D721Med (cell line): ENCODE measurements at regions not wholly inside any gene's neighbourhood (a gene's known extent, or its start where the extent isn't known, plus 50 kb on each side); places are given as distances from the start of the nearest gene placed in this dataset.

Source experiments
- DNase-seq: peaks from one replicate; pipeline ENCODE4 v3.0.0; 2011; ENCODE audit warnings: low spot score; ENCODE audit not compliant: insufficient read length
- FAIRE-seq: peaks from 2 replicates; lab custom pipeline; 2011; peaks lifted over from hg19 to GRCh38; lab: Jason Lieb, UNC
- CTCF ChIP-seq: IDR thresholded peaks from 2 replicates; pipeline ENCODE4 v1.5.1; 2012; ENCODE audit warnings: mild to moderate bottlenecking, control low read depth; ENCODE audit not compliant: insufficient read depth; ENCODE audit errors: missing control alignments

DNA sequence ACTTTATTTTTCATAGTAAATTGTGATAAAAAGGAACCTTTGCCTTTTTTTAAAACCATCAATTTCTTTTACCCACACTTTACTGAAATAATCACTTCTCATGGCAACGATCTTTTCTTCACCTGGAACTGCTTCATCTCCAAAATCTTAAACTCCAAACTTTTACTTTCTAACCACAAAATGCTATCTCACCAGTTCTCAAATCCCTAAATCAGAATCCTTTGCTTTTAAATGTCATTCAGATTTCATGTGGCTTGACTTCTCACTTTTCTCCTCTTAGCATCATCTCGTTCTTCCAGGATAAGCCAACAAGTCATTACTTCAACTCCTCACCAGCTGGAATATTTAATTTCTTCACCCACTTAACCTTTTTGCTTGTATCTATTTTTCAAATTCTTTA lies 284.3 kb upstream of the RASGEF1B start:
- TF ChIP-seq CTCF: no peak
- no peak for FAIRE-seq
- DNase-seq: no peak

GRCh38 chr4:81754169-81754568 lies 282.5 kb upstream of the RASGEF1B start:
- no peak for FAIRE-seq
- TF ChIP-seq CTCF: no peak
- DNase-seq: no peak

DNA sequence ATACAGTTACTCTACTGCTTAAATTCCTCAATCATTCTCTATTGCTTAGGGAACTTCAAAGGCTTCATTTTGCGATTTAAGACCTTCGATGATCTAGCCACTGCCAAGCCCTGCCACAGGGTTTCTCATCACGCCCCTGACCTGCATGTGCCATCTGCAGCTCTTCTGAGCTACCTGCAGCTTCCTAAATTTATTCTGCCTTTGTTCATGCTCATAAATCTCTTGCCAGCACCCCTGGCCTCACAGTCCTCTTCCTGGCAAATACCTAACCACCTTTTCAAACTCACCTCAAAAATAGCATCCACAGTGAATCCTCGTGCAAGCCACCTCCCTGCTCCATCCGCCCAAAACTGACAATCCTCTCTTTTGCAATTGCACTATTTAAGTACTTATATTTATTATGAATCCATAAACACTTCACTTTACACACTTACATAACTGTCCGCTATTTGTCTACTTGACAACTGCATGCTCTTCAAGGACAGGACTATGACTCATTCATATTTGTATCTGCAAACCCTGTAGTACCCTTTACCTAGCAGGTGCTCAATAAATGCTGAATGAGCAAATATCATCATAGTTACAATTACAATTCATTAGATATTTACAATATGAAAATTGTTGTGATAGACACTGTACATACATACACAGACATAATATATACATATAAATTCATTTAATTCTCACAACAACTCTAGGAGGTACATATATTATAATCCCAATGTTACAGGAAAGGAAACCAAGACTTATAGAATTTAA lies 280.0 kb upstream of the RASGEF1B start:
- FAIRE-seq (no peak), DNase-seq (no peak)
- TF ChIP-seq CTCF: no peak

DNA sequence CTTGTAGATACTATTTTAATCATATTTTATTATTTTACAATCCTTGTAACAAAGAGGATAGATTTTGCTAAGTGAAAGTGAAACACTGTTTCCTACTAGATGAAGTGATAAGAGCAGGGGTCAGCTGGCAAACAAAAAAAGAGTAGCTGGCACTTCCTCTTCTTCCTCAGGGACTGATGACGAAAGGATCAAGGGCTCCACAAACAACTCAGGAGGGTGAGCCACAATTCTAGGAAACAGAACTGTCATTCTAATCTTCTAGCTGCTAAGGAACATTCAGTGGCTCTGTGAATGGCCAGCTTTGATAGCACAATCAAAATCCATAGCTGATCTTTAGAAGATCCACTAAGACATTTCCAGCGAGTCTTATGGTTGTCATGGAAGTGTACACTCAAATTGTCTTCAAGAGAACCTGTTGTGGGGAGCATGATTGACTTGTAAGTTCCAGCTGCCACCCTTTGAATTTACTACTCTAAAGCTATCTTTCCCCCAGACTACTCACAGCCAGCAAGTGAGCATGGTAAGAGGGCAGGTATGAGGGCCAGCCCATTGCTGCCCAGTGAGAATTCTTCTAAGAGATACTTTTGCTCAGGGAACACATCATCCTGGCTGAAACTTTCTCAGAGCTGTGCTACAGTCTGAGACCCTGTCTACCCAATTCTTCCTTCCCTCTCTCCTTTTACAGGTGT lies 275.7 kb upstream of the RASGEF1B start:
- DNase-seq (no peak), FAIRE-seq (no peak)
- no peak for TF ChIP-seq CTCF

- FAIRE-seq (no peak), DNase-seq (no peak)
- no peak for TF ChIP-seq CTCF
These were observed 275.1 kb upstream of the RASGEF1B start for GRCh38 chr4:81746773-81747172.

- DNase-seq (no peak), FAIRE-seq (no peak)
- no peak for TF ChIP-seq CTCF
These were observed 274.4 kb upstream of the RASGEF1B start for GRCh38 chr4:81746071-81746470.

DNA sequence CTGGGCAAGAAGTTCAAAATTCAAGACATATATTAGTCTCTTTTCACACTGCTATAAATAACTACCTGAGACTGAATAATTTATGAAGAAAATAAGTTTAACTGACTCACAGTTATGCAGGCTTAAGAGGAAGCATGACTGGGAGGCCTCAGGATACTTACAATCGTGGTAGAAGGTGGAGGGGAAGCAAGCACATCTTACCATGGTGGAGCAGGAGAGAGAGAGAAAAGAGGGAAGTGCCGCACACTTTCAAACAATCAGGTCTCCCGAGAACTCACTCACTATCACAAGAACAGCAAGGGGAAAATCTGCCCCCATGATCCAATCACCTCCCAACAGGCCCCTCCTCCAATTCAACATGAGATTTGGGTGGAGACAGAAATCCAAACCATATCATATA lies 273.3 kb upstream of the RASGEF1B start:
- no peak for FAIRE-seq
- DNase-seq: no peak
- no peak for TF ChIP-seq CTCF
